ENCODE measurements at regions not wholly inside any gene's neighbourhood (a gene's known extent, or its start where the extent isn't known, plus 50 kb on each side); places are given as distances from the start of the nearest gene placed in this dataset.
"Not testable (repeated sequence)": the region's sequence is repeated elsewhere in the genome, so short reads cannot be mapped to it uniquely, and the experiment has no call there.

DNA sequence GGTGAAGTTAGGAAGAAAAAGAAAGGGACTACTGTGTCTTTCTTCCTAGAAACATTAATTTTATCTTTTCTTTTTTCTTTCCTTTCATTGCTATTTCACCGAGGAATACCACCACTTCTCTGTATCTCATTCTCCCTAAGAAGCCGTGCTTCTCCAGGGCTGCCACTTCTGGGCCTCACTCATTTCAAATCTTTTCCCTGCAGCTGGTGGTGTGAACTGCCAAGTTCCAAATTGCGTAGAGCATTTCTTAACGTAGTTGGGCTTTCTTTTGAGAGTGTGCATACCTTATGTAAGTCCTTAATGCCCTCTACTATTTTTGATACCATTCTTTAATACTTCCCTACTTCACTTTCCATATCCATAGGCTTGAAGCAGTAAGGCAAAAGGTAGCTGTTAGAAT lies 66.7 kb upstream of the CYP1B1 start:
- no peak for DNase-seq (ENCODE audit: low spot score)
- TF ChIP-seq, protein P1, sequence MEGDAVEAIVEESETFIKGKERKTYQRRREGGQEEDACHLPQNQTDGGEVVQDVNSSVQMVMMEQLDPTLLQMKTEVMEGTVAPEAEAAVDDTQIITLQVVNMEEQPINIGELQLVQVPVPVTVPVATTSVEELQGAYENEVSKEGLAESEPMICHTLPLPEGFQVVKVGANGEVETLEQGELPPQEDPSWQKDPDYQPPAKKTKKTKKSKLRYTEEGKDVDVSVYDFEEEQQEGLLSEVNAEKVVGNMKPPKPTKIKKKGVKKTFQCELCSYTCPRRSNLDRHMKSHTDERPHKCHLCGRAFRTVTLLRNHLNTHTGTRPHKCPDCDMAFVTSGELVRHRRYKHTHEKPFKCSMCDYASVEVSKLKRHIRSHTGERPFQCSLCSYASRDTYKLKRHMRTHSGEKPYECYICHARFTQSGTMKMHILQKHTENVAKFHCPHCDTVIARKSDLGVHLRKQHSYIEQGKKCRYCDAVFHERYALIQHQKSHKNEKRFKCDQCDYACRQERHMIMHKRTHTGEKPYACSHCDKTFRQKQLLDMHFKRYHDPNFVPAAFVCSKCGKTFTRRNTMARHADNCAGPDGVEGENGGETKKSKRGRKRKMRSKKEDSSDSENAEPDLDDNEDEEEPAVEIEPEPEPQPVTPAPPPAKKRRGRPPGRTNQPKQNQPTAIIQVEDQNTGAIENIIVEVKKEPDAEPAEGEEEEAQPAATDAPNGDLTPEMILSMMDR (IDR thresholded peaks at IDR 0.05; ENCODE audit: extremely low read depth, insufficient read depth, missing control alignments) = no peak
- in situ Hi-C loops (cut with MboI; ENCODE audit: low pct_unique_long_range_greater_than_20kb, low sequenced_read_pairs, unreplicated experiment) = no loop called here

DNA sequence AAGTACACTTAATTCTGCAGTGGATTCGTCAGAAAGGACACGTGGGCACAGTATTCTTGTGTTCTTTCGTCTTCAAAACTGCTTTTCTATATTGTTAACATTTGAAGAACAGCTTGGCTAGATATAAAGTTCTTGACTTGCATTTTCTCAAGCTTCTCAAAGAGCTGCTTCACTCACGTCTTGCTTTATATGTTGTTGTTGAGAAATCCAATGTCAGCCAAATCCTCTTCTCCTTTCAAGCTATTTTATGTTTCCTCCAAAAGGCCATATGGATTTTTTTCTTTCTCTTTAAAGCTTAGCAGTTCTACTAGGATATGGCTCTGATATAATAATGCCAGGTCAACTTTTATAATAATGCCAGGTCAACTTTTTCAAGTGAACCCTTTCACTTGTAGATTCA lies 65.5 kb upstream of the CYP1B1 start:
- in situ Hi-C loops (cut with MboI; ENCODE audit: low pct_unique_long_range_greater_than_20kb, low sequenced_read_pairs, unreplicated experiment) = no loop called here
- DNase-seq (ENCODE audit: low spot score) = no peak
- TF ChIP-seq, protein P1 (IDR thresholded peaks at IDR 0.05; ENCODE audit: extremely low read depth, insufficient read depth, missing control alignments) = no peak

DNA sequence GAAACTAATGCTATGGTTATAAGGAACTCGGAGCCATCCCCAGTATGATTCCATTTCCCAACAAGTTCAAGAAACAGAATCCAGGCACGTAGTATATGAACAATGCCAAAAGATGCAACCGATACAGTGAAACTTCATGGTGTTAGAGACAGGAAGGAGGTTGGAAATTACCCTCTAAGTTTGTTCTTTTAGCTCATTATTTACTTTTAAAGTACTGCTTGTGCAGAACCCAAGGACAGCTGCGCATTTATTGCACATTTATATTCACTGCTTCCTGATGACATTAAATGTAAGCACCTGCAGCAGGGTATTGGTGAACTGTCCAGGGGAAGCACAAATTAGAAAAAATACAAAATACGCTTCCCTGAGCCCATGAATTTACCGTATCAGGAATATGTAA lies 63.0 kb upstream of the CYP1B1 start:
- in situ Hi-C loops (cut with MboI; ENCODE audit: low pct_unique_long_range_greater_than_20kb, low sequenced_read_pairs, unreplicated experiment) = no loop called here
- no peak for DNase-seq (ENCODE audit: low spot score)
- TF ChIP-seq, protein P1 (IDR thresholded peaks at IDR 0.05; ENCODE audit: extremely low read depth, insufficient read depth, missing control alignments) = no peak

DNA sequence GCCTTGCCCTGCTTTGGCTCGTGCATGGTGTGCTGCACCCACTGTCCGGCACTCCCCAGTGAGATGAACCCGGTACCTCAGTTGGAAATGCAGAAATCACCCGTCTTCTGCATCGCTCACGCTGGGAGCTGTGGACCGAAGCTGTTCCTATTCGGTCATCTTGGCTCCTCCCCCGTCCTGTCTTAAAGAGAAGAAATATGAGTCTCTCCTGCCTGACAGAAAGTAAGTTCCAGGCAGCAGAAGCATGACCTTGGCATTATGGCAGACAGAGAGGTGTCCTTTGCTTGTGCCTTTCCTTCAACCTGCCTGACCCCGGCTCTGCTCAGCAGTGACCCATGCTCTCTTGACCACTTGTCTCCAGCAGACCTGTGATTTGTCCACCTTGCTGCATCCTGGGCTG lies 62.5 kb upstream of the CYP1B1 start:
- in situ Hi-C loops (cut with MboI; ENCODE audit: low pct_unique_long_range_greater_than_20kb, low sequenced_read_pairs, unreplicated experiment) = no loop called here
- TF ChIP-seq, protein P1 (IDR thresholded peaks at IDR 0.05; ENCODE audit: extremely low read depth, insufficient read depth, missing control alignments) = no peak
- DNase-seq (ENCODE audit: low spot score) = no peak

DNA sequence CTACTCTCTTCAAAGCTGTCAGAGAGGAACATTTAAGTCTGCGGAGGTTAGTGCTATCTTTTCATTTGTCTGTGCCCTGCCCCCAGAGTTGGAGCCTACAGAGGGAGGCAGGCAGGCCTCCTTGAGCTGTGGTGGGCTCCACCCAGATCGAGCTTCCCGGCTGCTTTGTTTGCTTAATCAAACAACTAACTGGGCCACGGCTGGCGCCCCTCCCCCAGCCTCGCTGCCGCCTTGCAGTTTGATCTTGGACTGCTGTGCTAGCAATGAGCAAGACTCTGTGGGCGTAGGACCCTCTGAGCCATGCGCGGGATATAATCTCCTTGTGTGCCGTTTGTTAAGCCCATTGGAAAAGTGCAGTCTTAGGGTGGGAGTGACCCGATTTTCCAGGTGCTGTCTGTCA lies 62.0 kb upstream of the CYP1B1 start:
- DNase-seq (ENCODE audit: low spot score); in situ Hi-C loops (cut with MboI; ENCODE audit: low pct_unique_long_range_greater_than_20kb, low sequenced_read_pairs, unreplicated experiment): not testable (repeated sequence)

DNA sequence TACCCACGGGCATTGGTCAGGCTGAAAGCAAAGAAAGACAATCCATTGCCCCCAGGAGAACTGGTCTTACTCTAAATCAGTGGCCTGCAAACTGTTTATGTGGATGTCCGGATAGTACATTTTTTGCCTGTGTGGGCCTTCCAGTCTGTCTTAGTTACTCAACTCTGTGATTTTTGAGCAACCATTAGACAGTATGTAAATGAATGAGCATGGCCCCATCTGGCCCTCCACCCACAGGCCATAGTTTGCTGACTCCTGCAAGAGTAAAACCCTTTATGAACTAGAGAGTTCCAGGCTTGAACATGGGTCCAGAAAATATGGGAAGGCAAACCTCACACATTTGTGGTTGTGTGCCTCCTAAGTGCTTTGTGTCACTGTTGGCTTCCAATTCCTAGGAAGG lies 55.7 kb upstream of the CYP1B1 start:
- in situ Hi-C loops (cut with MboI; ENCODE audit: low pct_unique_long_range_greater_than_20kb, low sequenced_read_pairs, unreplicated experiment) = no loop called here
- no peak for DNase-seq (ENCODE audit: low spot score)
- TF ChIP-seq, protein P1 (IDR thresholded peaks at IDR 0.05; ENCODE audit: extremely low read depth, insufficient read depth, missing control alignments) = no peak

DNA sequence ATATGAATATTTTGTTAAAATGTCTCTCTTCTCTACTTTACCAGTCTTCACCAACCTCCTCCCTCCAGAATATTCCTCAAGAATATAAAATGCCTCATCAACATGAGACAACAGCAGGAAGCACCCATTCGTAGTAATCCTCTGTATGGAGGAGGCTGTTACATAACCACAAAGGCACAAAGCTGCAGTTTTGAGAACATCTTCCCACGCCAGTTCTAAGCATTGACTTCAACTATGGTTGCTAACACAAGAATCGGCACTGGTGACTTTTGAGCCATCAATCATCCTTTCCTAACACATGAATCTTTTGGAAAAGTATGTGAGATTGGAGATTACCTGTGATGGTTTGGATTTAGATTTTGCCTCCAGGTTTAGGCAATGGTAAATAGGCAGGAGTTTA lies 54.9 kb upstream of the CYP1B1 start:
- in situ Hi-C loops (cut with MboI; ENCODE audit: low pct_unique_long_range_greater_than_20kb, low sequenced_read_pairs, unreplicated experiment) = no loop called here
- TF ChIP-seq, protein P1 (IDR thresholded peaks at IDR 0.05; ENCODE audit: extremely low read depth, insufficient read depth, missing control alignments) = no peak

More for the DNA sequence above, 54.9 kb upstream of the CYP1B1 start:
- no peak for DNase-seq (ENCODE audit: low spot score)

Measured in GM13977 (cell line).